RCC 7860 (cell line): ENCODE measurements at regions not wholly inside any gene's neighbourhood (a gene's known extent, or its start where the extent isn't known, plus 50 kb on each side); places are given as distances from the start of the nearest gene placed in this dataset.
A peak's percentile ranks its signal among the peaks of the same experiment; 100 is the strongest.
"Not testable (repeated sequence)": the region's sequence is repeated elsewhere in the genome, so short reads cannot be mapped to it uniquely, and the experiment has no call there.

ENCODE experiments used
- DNase-seq: peaks from one replicate; pipeline ENCODE4 v3.0.0-alpha.2; 2015; ENCODE audit warnings: low spot score
- FAIRE-seq: peaks from 2 replicates; lab custom pipeline; 2012; peaks lifted over from hg19 to GRCh38; lab: Jason Lieb, UNC

DNA sequence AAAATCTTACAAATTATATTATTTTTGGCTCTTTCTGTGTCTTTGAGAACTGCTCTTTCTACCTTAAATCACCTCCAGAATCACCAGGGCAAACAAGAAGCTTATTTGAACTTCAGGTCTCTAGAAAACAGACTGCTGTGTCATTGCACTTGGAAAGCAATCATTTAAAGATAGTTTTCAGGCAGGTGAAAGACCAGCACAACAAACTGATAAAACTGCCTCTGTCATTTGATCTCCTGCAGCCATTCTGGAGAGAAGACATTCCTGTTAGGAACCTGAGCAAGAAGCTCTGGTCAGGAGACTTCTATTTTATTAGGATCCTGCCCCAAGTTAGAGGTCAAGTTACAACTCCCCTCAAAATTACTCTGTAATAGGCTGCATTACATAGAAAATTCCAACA is 50.7 kb upstream of the AP4E1 start:
- FAIRE-seq: no peak
- no peak for DNase-seq

DNA sequence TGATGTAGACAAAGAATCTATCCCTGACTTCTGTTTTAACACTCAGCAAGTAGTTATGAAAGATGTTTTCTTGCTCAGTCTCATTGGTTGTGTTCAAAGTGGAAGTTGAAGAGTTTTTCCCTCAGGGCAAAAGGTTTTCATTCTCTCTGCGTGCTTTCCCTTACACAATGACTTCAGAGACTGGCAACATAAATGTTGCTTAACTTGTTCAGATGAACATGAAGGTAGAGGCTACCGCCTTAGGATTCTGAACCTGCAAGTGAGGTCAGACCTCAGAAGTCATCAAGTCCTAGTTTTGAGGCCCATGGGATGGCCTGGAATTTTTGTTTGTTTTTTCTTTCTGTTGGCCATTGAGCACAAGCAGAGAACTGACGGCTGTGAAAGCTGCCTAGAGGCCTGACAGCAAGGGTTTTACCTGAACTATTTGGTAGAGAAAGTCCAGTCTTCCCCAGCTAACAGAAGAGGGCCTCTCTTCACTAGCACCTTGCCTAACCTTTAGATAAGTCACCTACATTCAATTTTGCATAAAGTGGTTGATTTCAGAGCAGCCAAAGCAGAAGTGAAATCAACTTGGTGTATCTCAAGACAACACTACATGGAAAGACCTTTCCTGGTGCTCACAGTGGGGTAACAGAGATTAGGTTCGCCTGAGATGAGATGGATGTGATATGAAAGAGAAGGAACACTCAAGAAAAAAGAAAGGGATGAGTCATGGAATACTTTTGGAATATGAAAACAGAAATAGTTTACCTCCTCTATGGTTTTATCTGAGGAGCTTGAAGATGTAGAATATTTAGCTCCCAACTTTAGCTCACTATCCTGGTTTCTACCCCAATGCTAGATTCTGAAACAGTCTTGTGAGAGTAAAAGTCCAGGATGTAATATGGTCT is 53.6 kb upstream of the AP4E1 start:
- no peak for FAIRE-seq
- DNase-seq: no peak

GRCh38 chr15:50850003-50850402 is 58.5 kb upstream of the AP4E1 start:
- no peak for DNase-seq
- no peak for FAIRE-seq

DNA sequence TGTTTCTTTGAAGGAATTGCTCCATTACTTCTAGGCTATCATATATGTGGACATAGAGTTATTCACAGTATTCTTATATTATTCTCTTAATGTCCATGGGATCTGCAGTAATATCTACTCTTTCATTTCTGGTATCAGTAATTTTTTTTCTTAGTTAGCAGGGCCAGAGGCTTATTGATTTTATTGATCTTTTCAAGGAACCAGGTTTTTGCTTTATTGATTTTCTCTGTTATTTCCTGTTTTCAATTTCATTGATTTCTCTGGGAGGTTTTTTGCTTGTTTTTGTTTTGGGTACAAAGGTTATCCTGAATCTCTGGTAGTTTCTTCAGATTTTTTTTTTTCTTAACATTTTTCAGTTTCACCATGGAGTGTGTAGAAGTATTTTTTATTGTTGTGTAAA is 60.1 kb upstream of the AP4E1 start:
- DNase-seq: no peak
- FAIRE-seq: no peak

GRCh38 chr15:50845181-50845580 is 63.3 kb upstream of the AP4E1 start:
- DNase-seq, FAIRE-seq: not testable (repeated sequence)

DNA sequence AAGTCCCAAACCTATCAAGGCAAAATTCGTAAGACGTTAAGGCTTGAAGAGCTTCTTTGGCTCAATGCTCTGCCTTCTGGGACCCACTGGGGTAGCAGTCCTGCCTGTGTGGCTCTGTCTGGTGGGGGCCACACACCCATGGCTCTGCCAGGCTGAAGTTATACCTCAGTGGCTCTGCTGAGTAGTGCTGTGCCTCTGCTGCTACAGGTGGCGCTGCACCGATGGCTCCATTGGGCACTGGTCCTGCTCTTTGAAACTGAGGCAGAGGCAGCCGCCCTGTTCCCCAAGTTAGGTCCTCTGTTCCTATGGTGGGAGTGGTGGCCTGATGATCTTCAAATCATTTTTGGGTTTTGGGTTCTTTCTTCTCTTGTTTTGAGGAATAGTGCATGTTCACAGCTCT is 68.0 kb upstream of the AP4E1 start:
- FAIRE-seq: no peak
- DNase-seq: no peak

DNA sequence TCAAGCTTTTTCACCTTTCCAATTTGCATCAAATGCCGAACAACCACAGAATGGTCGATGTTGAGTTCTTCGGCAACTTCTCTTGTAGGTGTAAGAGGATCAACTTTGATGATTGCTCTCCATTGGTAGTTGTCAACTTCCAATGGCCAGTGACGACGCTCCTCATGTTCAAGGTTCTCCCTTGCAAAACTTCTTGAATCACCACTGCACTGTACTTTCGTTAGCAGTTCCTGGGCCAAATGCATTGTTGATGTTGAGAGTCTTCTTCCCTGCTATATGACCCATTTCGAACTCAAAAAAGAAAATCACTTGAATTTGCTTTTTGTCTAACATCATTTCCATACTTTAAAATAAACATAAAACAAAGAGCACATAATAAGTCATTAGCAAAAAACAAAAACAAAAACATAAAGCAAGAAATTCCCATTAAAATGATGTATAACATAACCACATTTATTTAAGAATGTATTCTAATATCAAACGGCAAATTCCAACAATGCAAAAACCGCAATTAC is 71.2 kb upstream of the AP4E1 start:
- FAIRE-seq (no peak), DNase-seq (no peak)

- no peak for DNase-seq
- no peak for FAIRE-seq
Observed at GRCh38 chr15:50830477-50831354, 65.2 kb upstream of the SPPL2A start.

GRCh38 chr15:50828610-50829206 is 63.2 kb upstream of the SPPL2A start:
- peak; percentile 81 for DNase-seq
- FAIRE-seq: peak; percentile 92

DNA sequence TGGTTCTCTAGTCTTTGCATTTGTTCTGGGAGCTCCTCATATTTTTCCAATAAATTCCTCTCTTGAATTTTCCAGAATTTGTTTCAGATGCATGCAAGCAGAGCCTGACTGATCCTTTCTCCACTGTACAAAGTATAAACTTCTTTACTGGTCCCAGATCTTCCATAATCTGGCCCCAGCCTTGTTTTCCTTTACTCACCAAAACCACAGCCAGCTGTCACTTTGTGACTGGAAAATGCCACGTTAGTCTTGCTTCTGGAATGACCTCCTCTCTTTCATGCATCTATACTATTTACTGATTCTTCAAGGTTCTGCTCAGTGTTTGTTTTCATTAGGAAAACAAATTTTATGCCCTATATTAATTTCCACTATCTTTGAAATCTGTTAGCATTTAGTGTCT is 60.4 kb upstream of the SPPL2A start:
- FAIRE-seq (no peak), DNase-seq (no peak)

- no peak for FAIRE-seq
Observed at GRCh38 chr15:50824514-50824913, 59.0 kb upstream of the SPPL2A start.

GRCh38 chr15:50823281-50823680 is 57.8 kb upstream of the SPPL2A start:
- FAIRE-seq (no peak), DNase-seq (no peak)

More at GRCh38 chr15:50824514-50824913, 59.0 kb upstream of the SPPL2A start:
- DNase-seq: no peak

GRCh38 chr15:50821476-50821875 is 56.0 kb upstream of the SPPL2A start:
- FAIRE-seq: no peak
- DNase-seq: no peak

- DNase-seq (no peak), FAIRE-seq (no peak)
Observed at GRCh38 chr15:50820808-50821382, 55.4 kb upstream of the SPPL2A start.

DNA sequence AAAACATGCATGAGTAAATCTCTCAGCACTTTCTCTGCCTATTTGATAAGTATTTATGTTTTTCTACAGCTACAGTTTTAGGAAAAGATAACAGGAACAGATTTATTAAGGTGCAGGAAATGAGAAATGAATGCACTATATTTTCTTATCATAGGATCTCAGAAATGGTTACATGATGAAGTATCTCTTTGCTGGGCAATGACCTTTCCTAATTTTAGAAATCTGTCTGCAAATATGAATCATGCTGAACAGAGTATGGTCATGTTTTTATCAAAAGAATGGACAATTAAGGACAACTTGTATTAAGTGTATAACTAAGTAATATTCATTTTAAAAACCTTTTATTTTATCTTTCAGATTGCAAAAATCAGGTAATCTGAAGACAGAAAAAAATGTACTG is 53.8 kb upstream of the SPPL2A start:
- DNase-seq (no peak), FAIRE-seq (no peak)

DNA sequence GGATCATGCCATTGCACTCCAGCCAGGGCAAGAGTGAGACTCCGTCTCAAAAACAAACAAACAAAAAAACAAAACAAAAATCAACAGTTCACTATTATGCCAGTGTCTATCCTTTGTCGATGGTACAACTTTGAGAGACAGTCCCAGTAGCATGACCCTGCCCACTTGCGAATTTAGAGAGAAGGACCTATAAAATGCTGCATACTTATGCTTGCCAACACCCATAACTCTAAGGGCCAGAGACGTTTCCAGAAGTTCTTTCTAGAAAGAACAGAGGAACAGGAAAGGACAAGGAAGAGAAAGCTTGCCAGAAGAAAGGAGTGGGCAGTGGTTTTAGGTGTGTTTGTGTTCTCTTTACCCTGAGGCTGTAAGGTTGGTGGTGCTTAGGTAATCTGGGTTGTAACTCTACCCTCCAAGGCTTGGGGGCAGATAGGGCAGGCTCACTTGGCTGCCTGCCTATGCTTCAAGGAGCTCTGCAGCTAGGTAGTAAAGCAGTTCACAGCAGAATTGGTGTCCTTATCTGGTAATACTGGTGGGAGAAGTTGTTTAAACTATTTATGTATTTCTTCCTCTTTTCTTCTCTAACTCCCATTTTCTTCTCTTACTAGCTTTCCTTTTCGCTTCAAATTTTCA is 50.6 kb upstream of the SPPL2A start:
- FAIRE-seq (no peak), DNase-seq (no peak)
